ENCODE measurements at regions not wholly inside any gene's neighbourhood (a gene's known extent, or its start where the extent isn't known, plus 50 kb on each side); places are given as distances from the start of the nearest gene placed in this dataset.

- TF ChIP-seq POLR2A (IDR thresholded peaks at IDR 0.05): no peak
- no peak for TF ChIP-seq CTCF (IDR thresholded peaks at IDR 0.05)
- TF ChIP-seq POLR2AphosphoS5 (IDR thresholded peaks at IDR 0.05): no peak
These were observed 186.1 kb downstream of the HERPUD2 start for GRCh38 chr7:35508623-35509400.
